HCT116 (cell line): ENCODE measurements at regions not wholly inside any gene's neighbourhood (a gene's known extent, or its start where the extent isn't known, plus 50 kb on each side); places are given as distances from the start of the nearest gene placed in this dataset.

Source experiments
- ATF3 ChIP-seq: IDR thresholded peaks from 2 replicates; pipeline ENCODE4 v1.6.1; 2012
- CEBPB ChIP-seq: IDR thresholded peaks from 2 replicates; pipeline ENCODE4 v1.6.1; 2012; ENCODE audit warnings: low read depth
- CTCF ChIP-seq, 3 experiments: fragments of 200-600 bp in 1 of 3; sonication (generic) in 1 of 3; IDR thresholded peaks in 2 of 3; conservative IDR thresholded peaks in 1 of 3; 2 replicates each; pipeline ENCODE4 v1.5.1; 2012 to 2017; ENCODE audit warnings: low read depth in 2 of 3, low read length in 2 of 3, antibody characterized with exemption in 1 of 3, borderline replicate concordance in 1 of 3, control low read depth in 1 of 3, mild to moderate bottlenecking in 1 of 3, mixed read lengths in 1 of 3, mixed run types in 1 of 3, moderate library complexity in 1 of 3; ENCODE audit not compliant: insufficient read depth in 1 of 3
- EZH2phosphoT487 ChIP-seq: fragments of 200-600 bp; IDR thresholded peaks from 2 replicates; pipeline ENCODE4 v1.6.1; 2018; ENCODE audit warnings: antibody characterized with exemption, borderline replicate concordance
- JUND ChIP-seq: IDR thresholded peaks from 2 replicates; pipeline ENCODE4 v1.6.1; 2012
- POLR2A ChIP-seq: IDR thresholded peaks from 2 replicates; pipeline ENCODE4 v1.7.0; 2011; ENCODE audit warnings: borderline replicate concordance; ENCODE audit not compliant: insufficient read depth, insufficient read length; ENCODE audit errors: extremely low read depth
- POLR2AphosphoS5 ChIP-seq: IDR thresholded peaks from 2 replicates; pipeline ENCODE4 v1.6.1; 2011; ENCODE audit warnings: mild to moderate bottlenecking, low read depth, low read length, moderate library complexity
- SIN3A ChIP-seq: IDR thresholded peaks from 2 replicates; pipeline ENCODE4 v1.6.1; 2012; ENCODE audit warnings: low read depth
- SRF ChIP-seq: IDR thresholded peaks from 2 replicates; pipeline ENCODE4 v1.6.1; 2012; ENCODE audit warnings: low read depth
- TCF7L2 ChIP-seq: IDR thresholded peaks from 2 replicates; pipeline ENCODE4 v1.7.0; 2011; ENCODE audit warnings: borderline replicate concordance, inconsistent platforms; ENCODE audit not compliant: insufficient read depth, insufficient read length; ENCODE audit errors: extremely low read depth
- TF ChIP-seq, protein P1 (sequence below): IDR thresholded peaks from 2 replicates; pipeline ENCODE4 v1.6.1; 2012; ENCODE audit warnings: low read depth
- TF ChIP-seq, protein P2 (sequence below): IDR thresholded peaks from 2 replicates; pipeline ENCODE4 v1.6.1; 2012

DNA sequence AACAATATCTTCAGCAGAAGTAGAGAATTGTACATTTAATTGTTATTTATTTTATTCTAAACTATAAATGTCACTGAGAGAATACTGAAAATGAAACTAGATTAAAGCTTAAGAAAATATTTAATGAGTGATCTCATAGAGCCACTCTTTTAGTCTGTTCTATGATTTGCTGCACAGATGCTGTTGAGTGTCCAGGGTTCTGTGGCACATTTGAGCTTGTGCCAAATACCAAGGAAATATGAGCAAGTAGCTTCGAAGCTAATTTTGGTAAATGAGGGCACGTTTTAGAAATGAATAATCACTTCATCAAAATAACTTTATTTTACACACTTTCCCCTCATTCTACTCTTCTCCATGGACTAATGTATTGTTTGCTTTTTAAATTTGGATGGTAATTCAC lies 53.6 kb upstream of the THRB start:
- TF ChIP-seq CTCF (IDR thresholded peaks at IDR 0.05 in 2 of 3, conservative IDR thresholded peaks at IDR 0.05 in 1 of 3; ENCODE audit: borderline replicate concordance in 1 of 3, insufficient read depth in 1 of 3, low read depth in 2 of 3, low read length in 2 of 3) (no peak), POLR2A (no peak), CEBPB (no peak), SIN3A (no peak), SRF (no peak), JUND (no peak), TCF7L2 (no peak), ATF3 (no peak), POLR2AphosphoS5 (no peak), EZH2phosphoT487 (no peak)
- TF ChIP-seq, protein P1, sequence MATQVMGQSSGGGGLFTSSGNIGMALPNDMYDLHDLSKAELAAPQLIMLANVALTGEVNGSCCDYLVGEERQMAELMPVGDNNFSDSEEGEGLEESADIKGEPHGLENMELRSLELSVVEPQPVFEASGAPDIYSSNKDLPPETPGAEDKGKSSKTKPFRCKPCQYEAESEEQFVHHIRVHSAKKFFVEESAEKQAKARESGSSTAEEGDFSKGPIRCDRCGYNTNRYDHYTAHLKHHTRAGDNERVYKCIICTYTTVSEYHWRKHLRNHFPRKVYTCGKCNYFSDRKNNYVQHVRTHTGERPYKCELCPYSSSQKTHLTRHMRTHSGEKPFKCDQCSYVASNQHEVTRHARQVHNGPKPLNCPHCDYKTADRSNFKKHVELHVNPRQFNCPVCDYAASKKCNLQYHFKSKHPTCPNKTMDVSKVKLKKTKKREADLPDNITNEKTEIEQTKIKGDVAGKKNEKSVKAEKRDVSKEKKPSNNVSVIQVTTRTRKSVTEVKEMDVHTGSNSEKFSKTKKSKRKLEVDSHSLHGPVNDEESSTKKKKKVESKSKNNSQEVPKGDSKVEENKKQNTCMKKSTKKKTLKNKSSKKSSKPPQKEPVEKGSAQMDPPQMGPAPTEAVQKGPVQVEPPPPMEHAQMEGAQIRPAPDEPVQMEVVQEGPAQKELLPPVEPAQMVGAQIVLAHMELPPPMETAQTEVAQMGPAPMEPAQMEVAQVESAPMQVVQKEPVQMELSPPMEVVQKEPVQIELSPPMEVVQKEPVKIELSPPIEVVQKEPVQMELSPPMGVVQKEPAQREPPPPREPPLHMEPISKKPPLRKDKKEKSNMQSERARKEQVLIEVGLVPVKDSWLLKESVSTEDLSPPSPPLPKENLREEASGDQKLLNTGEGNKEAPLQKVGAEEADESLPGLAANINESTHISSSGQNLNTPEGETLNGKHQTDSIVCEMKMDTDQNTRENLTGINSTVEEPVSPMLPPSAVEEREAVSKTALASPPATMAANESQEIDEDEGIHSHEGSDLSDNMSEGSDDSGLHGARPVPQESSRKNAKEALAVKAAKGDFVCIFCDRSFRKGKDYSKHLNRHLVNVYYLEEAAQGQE: no peak
- TF ChIP-seq, protein P2, sequence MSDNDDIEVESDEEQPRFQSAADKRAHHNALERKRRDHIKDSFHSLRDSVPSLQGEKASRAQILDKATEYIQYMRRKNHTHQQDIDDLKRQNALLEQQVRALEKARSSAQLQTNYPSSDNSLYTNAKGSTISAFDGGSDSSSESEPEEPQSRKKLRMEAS: no peak
